ENCODE measurements at regions not wholly inside any gene's neighbourhood (a gene's known extent, or its start where the extent isn't known, plus 50 kb on each side); places are given as distances from the start of the nearest gene placed in this dataset.

- TF ChIP-seq TEAD4 (IDR thresholded peaks at IDR 0.05; ENCODE audit: low read depth, low read length): no peak
- no peak for TF ChIP-seq CBX5 (IDR thresholded peaks at IDR 0.05; ENCODE audit: low read depth, low read length)
- TF ChIP-seq EZH2 (IDR thresholded peaks at IDR 0.05; ENCODE audit: low read depth, low read length, severe bottlenecking): no peak
- TF ChIP-seq NRF1 (IDR thresholded peaks at IDR 0.05; ENCODE audit: low read depth, low read length): no peak
- no peak for TF ChIP-seq NANOG (IDR thresholded peaks at IDR 0.05; ENCODE audit: insufficient read depth, low read depth, low read length, poor library complexity, severe bottlenecking)
Observed at GRCh38 chr15:87144775-87145174, 1065.1 kb downstream of the AGBL1 start (continued).
